ENCODE measurements at regions not wholly inside any gene's neighbourhood (a gene's known extent, or its start where the extent isn't known, plus 50 kb on each side); places are given as distances from the start of the nearest gene placed in this dataset.
"Not testable (repeated sequence)": the region's sequence is repeated elsewhere in the genome, so short reads cannot be mapped to it uniquely, and the experiment has no call there.

- H3K4me2 ChIP-seq, result no peak overlapping the region
- no peaks in the 10 kb centered on the region for H3K79me2 ChIP-seq (ENCODE audit: insufficient read depth, low read depth)
- no peak overlapping the region for H3K27ac ChIP-seq
- no peak overlapping the region for H3K4me3 ChIP-seq (IDR thresholded peaks at IDR 0.05; ENCODE audit: insufficient read depth, low read depth, low read length)
- no peaks in the 10 kb centered on the region for H3K36me3 ChIP-seq (ENCODE audit: insufficient read depth)
- H3K9ac ChIP-seq, result no peak overlapping the region
- no peaks in the 10 kb centered on the region for H3K27me3 ChIP-seq (ENCODE audit: insufficient read depth, low read depth)
- H4K20me1 ChIP-seq (ENCODE audit: insufficient read depth), result no peaks in the 10 kb centered on the region
- H3K4me1 ChIP-seq (ENCODE audit: low read depth, poor library complexity, severe bottlenecking), result no peaks in the 10 kb centered on the region
- no peak for TF ChIP-seq CTCF (conservative IDR thresholded peaks at IDR 0.05; ENCODE audit: low read depth, low read length)
- no peak overlapping the region for H2AFZ ChIP-seq (ENCODE audit: low read depth)
Observed at GRCh38 chrX:146006637-146007036, 189.0 kb downstream of the SLITRK2 start.

- no peak overlapping the region for H2AFZ ChIP-seq (ENCODE audit: low read depth)
- no peak overlapping the region for H3K4me2 ChIP-seq
- H3K9ac ChIP-seq, result no peak overlapping the region
- no peaks in the 10 kb centered on the region for H4K20me1 ChIP-seq (ENCODE audit: insufficient read depth)
- no peaks in the 10 kb centered on the region for H3K79me2 ChIP-seq (ENCODE audit: insufficient read depth, low read depth)
- no peaks in the 10 kb centered on the region for H3K27me3 ChIP-seq (ENCODE audit: insufficient read depth, low read depth)
- H3K4me3 ChIP-seq (IDR thresholded peaks at IDR 0.05; ENCODE audit: insufficient read depth, low read depth, low read length), result no peak overlapping the region
- TF ChIP-seq CTCF (conservative IDR thresholded peaks at IDR 0.05; ENCODE audit: low read depth, low read length), result no peak
- H3K4me1 ChIP-seq (ENCODE audit: low read depth, poor library complexity, severe bottlenecking), result no peaks in the 10 kb centered on the region
- no peaks in the 10 kb centered on the region for H3K36me3 ChIP-seq (ENCODE audit: insufficient read depth)
- H3K27ac ChIP-seq, result no peak overlapping the region
Observed at GRCh38 chrX:146036000-146036399, 218.4 kb downstream of the SLITRK2 start.

DNA sequence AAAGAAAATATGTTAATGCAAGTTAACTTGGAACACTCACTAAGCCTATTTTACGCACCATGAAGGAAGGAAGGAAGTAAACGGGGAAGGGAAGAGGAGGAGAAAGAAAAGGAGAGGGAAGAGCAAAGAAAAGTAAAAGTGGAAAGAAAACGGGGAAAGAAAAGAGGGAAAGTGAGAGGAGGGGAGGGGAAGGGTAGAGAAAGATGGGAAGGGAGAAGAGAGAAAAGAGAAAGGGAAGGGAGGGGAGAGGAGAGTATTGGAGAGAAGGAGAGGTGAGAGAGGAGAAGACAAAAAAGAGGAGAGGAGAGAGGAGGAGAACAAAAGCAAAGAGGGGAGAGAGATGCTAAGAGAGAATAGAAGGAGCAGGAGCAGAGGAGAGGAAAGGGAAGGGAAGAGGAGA lies 224.1 kb downstream of the SLITRK2 start:
- H3K9ac ChIP-seq, result no peak overlapping the region
- H3K79me2 ChIP-seq (ENCODE audit: insufficient read depth, low read depth), result no peaks in the 10 kb centered on the region
- H3K36me3 ChIP-seq (ENCODE audit: insufficient read depth), result no peaks in the 10 kb centered on the region
- no peak for TF ChIP-seq CTCF (conservative IDR thresholded peaks at IDR 0.05; ENCODE audit: low read depth, low read length)
- no peaks in the 10 kb centered on the region for H4K20me1 ChIP-seq (ENCODE audit: insufficient read depth)
- H3K4me3 ChIP-seq (IDR thresholded peaks at IDR 0.05; ENCODE audit: insufficient read depth, low read depth, low read length), result no peak overlapping the region
- no peak overlapping the region for H3K4me2 ChIP-seq
- no peaks in the 10 kb centered on the region for H3K4me1 ChIP-seq (ENCODE audit: low read depth, poor library complexity, severe bottlenecking)
- no peaks in the 10 kb centered on the region for H3K27me3 ChIP-seq (ENCODE audit: insufficient read depth, low read depth)
- no peak overlapping the region for H3K27ac ChIP-seq
- H2AFZ ChIP-seq (ENCODE audit: low read depth), result no peak overlapping the region

DNA sequence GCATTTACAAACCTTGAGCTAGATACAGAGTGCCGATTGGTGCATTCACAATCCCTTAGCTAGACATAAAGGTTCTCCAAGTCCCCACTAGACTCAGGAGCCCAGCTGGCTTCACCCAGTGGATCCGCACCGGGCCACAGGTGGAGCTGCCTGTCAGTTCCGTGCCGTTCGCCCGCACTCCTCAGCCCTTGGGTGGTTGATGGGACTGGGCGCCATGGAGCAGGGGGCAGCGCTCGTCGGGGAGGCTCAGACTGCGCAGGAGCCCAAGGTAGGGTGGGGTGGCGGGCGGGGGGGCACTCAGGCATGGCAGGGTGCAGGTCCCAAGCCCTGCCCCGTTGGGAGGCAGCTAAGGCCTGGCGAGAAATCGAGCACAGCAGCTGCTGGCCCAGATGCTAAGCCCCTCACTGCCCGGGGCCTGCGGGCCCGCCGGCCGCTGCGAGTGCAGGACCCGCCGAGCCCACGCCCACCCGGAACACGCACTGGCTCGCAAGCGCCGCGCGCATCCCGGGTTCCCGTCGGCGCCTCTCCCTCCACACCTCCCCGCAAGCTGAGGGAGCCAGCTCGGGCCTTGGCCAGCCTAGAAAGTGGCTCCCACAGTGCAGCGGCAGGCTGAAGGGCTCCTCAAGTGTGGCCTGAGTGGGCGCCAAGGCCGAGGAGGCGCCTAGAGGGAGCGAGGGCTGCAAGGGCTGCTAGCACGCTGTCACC lies 228.5 kb downstream of the SLITRK2 start:
- not testable (repeated sequence) for H3K9ac ChIP-seq; H4K20me1 ChIP-seq (ENCODE audit: insufficient read depth); H3K4me1 ChIP-seq (ENCODE audit: low read depth, poor library complexity, severe bottlenecking); H3K36me3 ChIP-seq (ENCODE audit: insufficient read depth); H3K4me2 ChIP-seq; H3K4me3 ChIP-seq (IDR thresholded peaks at IDR 0.05; ENCODE audit: insufficient read depth, low read depth, low read length); H3K27ac ChIP-seq; H3K79me2 ChIP-seq (ENCODE audit: insufficient read depth, low read depth); H3K27me3 ChIP-seq (ENCODE audit: insufficient read depth, low read depth); H2AFZ ChIP-seq (ENCODE audit: low read depth)

- H2AFZ ChIP-seq (ENCODE audit: low read depth); H3K27me3 ChIP-seq (ENCODE audit: insufficient read depth, low read depth); H3K27ac ChIP-seq; H3K4me1 ChIP-seq (ENCODE audit: low read depth, poor library complexity, severe bottlenecking); H3K79me2 ChIP-seq (ENCODE audit: insufficient read depth, low read depth); H4K20me1 ChIP-seq (ENCODE audit: insufficient read depth); H3K4me3 ChIP-seq (IDR thresholded peaks at IDR 0.05; ENCODE audit: insufficient read depth, low read depth, low read length); H3K4me2 ChIP-seq; H3K36me3 ChIP-seq (ENCODE audit: insufficient read depth); H3K9ac ChIP-seq: not testable (repeated sequence)
Observed at GRCh38 chrX:146049568-146049967, 231.9 kb downstream of the SLITRK2 start.
